Right ventricle myocardium inferior (tissue), 1 donor: ENCODE measurements at regions not wholly inside any gene's neighbourhood (a gene's known extent, or its start where the extent isn't known, plus 50 kb on each side); places are given as distances from the start of the nearest gene placed in this dataset.

Experiments
- ATAC-seq: fragments of 200-7000 bp; cut with Tn5 transposase; one replicate; pipeline ENCODE4 v1.9.1; 2020; ENCODE audit warnings: mild to moderate bottlenecking, moderate library complexity
- DNase-seq: peaks from one replicate; pipeline ENCODE4 v3.0.0; 2021; ENCODE audit errors: missing footprints
- intact Hi-C: fragments of 100-400 bp; cut with DNase I; formaldehyde crosslinking; loops from one replicate; pipeline ENCODE4 v1.11.0; 2022
- donor health status: DM: no; HTN: yes; CAD: no; lungs with severe emphysema.

DNA sequence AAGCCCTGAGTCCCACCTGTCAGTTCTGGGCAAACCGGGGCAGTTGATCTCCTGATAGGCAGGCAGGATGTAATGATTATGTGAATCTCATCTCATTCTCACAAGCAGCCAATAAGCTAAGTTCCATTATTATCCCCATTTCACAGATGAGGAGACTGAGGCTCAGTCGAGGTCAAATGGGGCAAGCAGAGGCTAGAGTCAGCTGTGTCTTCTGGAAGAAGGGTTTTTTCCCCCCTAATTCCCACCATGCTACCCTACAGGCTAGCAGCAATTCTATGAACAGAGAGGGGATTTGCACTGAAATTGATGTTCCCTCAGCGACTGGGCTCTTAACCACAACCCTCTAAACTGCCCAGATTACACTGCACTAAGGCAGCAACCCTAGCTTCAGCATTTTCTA lies 93.8 kb upstream of the MAP1LC3B2 start:
- ATAC-seq = no peak
- no peak for DNase-seq
- intact Hi-C loops = no loop called here

GRCh38 chr12:116465856-116466255 lies 93.3 kb upstream of the MAP1LC3B2 start:
- no peak for ATAC-seq
- DNase-seq = no peak
- intact Hi-C loops = no loop called here

DNA sequence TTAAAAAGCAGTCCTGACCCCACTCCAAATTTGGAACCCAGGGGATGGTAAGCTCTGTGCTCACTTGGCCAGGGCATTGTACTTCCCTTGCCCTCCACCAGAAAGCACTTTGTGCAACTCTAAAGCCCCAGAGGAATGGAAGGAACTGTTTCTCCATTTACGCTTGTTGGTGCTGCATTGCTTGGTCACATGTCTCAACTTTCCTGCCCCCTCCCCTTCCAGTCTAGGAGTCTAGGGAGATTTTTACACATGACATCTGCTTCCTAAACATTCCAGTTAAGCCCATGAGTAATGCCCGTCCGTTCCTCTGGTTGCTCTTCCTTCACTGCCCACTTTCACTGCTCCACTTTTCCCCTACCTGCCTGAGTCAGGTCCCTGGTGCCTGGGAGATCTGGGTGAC lies 92.6 kb upstream of the MAP1LC3B2 start:
- DNase-seq (no peak), ATAC-seq (no peak)
- intact Hi-C loops = no loop called here

DNA sequence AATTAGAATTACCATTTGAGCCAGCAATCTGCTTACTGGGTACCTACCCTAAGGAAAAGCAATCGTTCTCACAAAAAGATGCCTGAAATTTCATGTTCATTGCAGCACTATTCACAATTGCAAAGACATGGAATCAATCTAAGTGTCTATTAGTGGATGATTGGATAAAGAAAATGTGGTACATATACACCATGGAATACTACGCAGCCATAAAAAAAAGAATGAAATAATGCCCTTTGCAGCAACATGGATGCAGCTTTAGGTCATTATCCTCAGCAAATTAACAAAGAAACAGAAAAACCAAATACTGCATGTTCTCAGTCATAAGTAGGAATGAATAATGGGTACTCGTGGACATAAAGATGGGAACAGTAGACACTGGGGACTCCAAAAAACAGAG lies 89.8 kb upstream of the MAP1LC3B2 start:
- intact Hi-C loops = no loop called here
- DNase-seq (no peak), ATAC-seq (no peak)

DNA sequence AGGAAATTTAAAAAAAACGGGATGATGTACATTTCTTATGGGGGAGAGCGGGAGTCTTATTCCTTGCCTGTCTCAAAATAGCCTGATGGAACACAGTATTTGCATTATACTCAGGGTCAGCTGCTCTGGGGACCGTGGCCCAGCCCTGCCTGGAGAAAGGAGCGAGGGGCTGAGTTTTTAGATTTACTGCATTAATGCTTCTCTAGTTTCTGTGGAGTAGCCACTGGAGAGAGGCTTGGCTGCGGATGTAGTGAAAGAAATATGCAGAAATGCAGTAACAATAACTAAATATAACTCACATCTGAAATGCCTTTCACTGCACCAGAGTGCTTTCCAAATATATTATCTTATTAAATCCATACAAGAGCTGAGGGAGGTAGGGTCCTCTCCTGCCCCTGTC lies 87.6 kb upstream of the MAP1LC3B2 start:
- intact Hi-C loops = no loop called here
- no peak for ATAC-seq
- DNase-seq = no peak

DNA sequence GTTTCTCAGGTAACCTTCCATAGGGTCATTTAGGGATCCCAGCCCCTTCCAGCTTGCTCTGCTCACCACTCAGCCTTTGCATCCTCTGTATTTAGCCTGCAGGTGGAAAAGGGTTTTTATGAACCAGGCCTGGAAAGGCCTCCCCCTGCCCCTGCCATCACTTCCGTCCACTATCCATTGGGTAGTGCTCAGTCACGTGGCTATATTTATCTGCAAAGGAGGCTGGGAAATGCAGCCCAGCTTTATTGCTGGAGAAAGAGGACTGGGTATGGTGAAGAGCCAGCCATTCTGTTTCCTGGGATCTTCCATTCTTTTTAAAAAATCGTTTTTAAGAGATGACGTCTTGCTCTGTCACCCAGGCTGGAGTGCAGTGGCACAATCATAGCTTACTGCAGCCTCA lies 87.0 kb upstream of the MAP1LC3B2 start:
- DNase-seq = no peak
- ATAC-seq = no peak
- intact Hi-C loops = no loop called here

DNA sequence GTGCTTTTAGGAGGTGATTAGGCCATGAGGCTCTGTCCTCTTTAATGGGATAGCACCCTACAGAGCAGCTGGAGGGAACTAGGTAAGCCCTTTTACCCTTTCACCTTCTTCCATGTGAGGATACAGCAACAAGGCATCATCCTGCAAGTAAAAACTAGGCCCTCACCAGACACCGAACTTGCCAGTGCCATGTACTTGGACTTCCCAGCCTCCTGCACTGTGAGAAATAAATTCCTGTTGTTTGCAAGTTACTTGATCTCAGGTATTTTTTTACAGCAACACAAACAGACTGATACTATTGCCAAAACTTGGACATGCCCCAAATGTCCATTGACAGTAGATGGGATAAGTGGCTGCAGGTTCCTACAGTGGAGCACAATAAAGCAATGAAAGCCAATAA lies 85.8 kb upstream of the MAP1LC3B2 start:
- no peak for DNase-seq
- intact Hi-C loops = no loop called here
- no peak for ATAC-seq

DNA sequence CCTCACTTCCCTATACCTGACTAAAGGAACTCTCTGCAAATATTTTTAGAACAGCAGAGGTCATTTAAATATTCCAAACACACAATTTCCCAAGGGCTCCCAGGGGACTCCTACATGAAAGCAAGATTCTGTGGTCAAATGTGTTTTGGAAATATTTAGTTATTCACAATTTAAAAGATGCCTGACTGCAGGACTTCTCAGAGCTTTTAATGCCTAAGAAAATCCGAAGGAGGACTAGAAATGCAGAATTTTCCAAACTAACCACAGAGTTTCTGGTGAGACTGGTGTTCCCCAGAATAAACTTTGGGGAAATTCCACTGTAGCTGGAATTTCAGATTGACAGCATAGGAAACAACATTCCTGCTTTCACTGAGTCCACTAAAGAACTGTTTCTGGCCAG lies 84.8 kb upstream of the MAP1LC3B2 start:
- intact Hi-C loops = no loop called here
- no peak for DNase-seq
- ATAC-seq = no peak

DNA sequence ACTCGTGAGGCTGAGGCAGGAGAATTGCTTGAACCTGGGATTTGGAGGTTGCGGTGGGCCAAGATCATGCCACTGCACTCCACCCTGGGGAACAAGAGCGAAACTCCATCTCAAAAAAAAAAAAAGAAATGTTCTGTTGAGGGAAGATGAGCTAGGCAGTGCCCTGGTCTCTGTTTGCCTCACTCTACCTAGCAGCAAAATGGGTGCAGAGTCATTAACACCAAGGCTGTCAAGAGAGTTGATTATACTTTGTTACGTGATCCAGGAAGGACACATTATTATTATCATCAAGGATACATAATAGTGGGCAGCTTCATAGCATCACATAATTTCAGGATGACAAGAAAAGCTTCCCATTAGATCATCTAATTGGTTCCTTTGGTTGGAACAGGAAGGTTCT lies 84.3 kb upstream of the MAP1LC3B2 start:
- DNase-seq (no peak), ATAC-seq (no peak)
- intact Hi-C loops = no loop called here

DNA sequence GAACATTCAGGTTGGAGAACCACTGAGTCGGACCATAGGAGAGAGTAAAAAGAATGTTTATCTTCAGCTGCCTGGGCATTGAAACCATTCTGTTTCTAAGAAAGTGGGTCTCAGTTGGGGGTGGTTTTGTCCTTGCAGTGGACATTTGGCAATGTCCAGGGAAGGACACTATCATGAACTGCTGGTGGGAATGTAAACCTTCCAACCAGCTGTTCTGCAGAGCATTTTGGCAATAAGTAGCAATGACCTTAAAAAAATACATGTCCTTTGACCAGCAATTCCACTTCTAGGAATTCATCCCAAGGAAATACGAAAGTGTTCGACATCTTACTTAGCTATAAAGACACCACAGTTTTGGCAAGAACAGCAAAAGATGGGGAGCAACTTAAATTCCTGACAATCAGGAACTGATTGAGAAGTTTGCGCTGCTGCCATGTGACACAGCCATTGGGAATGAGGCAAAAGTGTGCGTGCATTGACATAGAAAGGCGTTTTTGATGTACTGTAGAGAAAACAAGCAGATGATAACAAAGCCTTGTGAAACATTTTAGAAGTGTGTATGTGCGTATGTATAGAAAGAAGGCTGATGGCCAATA lies 82.9 kb upstream of the MAP1LC3B2 start:
- no peak for DNase-seq
- intact Hi-C loops = no loop called here
- ATAC-seq = no peak

DNA sequence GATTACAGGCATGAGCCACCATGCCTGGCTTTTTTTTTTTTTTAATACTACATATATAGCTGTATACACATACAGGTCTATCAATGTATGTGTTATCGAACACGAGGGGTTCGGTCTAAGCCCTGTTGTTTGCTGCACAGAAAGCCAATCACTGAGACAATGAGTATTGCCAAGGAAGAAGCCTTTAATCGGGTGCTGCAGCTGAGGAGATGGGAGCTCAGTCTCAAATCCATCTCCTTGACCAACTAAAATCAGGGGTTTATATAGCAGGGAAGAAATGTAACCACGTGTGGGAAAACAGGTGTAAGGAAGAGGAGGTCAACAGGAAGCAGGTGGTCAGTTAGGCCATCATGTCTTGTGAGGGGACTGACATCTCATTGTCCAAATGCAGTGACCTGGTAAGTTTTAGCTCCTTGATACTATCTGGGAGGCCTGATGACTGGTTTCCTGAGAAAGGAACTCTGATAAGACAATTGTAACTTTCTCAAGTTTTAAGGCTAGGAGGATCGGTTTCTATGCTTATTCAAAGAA lies 80.9 kb upstream of the MAP1LC3B2 start:
- DNase-seq = no peak
- ATAC-seq = no peak
- intact Hi-C loops = no loop called here

GRCh38 chr12:116480210-116480810 lies 78.9 kb upstream of the MAP1LC3B2 start:
- ATAC-seq = no peak
- intact Hi-C loops = no loop called here
- DNase-seq = no peak

GRCh38 chr12:116481726-116482125 lies 77.5 kb upstream of the MAP1LC3B2 start:
- ATAC-seq (no peak), DNase-seq (no peak)
- intact Hi-C loops = no loop called here

- DNase-seq (no peak), ATAC-seq (no peak)
- intact Hi-C loops = no loop called here
Observed at GRCh38 chr12:116482179-116482578, 77.0 kb upstream of the MAP1LC3B2 start.

DNA sequence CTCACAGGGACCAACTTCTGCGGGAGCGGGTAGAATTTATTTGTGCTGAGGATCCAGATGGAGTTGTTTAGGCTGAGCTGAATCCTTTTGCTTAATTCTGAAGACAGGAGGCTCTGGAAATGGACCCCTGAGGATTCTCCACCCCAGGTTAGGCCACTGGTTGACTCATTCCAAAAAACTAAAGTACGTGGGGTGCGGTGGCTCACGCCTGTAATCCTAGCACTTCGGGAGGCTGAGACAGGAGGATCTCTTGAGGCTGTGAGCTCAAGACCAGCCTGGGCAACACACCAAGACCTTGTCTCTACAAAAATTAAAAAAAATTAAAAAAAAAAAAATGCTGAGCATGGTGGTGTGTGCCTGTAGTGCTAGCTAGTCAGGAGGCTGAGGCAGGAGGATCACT lies 76.3 kb upstream of the MAP1LC3B2 start:
- ATAC-seq (no peak), DNase-seq (no peak)
- intact Hi-C loops = no loop called here

- peak; percentile 59 for ATAC-seq
- intact Hi-C loops = no loop called here
- DNase-seq = no peak
Observed at GRCh38 chr12:116483959-116484750, 75.0 kb upstream of the MAP1LC3B2 start.

DNA sequence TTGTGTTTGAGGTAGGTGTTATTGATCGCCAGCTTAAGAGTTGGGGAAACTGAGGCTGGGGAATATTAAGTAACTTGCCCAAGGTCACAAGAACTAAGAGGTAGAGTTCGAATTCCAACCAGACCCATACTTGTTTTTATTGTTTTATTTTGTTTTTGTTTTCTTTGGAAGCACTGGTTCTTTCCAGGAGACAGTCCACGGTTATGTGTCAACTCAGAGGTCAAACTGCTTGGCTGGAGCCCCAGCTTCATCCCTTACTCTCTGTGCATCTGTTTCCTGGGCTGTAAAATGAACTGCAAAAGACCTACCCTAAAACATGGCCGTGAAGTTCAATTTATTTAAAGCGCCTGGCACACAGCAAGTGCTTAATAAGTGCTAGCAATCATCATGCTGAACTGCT lies 74.4 kb upstream of the MAP1LC3B2 start:
- ATAC-seq (peak; percentile 37), DNase-seq (no peak)

DNA sequence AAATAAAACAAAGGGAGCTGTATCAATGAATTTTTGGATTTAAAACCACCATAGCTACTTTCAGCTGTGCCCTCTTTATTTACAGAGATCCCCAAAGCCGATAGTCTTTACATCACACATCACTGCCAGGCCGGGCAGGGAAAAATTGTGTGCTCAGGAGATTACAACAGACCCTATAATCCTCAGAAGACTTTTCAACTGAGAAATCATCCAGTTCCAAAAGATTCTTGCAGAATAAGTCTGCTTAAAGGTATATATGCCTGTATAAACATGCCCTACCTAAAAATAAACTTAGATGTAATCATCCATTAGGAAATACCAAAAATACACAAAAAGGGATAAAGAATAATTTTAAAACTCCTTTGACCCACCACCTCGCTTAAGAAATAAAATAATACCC lies 70.1 kb upstream of the MAP1LC3B2 start:
- intact Hi-C loops = no loop called here
- ATAC-seq (no peak), DNase-seq (no peak)

More for the DNA sequence above, 74.4 kb upstream of the MAP1LC3B2 start:
- intact Hi-C loops = no loop called here

GRCh38 chr12:116490471-116490870 lies 68.7 kb upstream of the MAP1LC3B2 start:
- ATAC-seq (no peak), DNase-seq (no peak)
- intact Hi-C loops = no loop called here

GRCh38 chr12:116492703-116493324 lies 66.4 kb upstream of the MAP1LC3B2 start:
- ATAC-seq (no peak), DNase-seq (no peak)
- intact Hi-C loops = no loop called here
